Gastroesophageal sphincter (tissue), 4 donors: ENCODE measurements at regions not wholly inside any gene's neighbourhood (a gene's known extent, or its start where the extent isn't known, plus 50 kb on each side); places are given as distances from the start of the nearest gene placed in this dataset.

Source experiments
- ATAC-seq: fragments of 150-250 bp; one replicate; pipeline ENCODE4 v1.9.1; 2016; ENCODE audit warnings: mild to moderate bottlenecking, moderate library complexity
- H3K27ac ChIP-seq, 4 donors: fragments of 200-600 bp; sonication (generic) in 3 of 4; 1 replicate in 3 of 4; 2 replicates in 1 of 4; pipeline ENCODE4 v1.5.1; 2016 to 2019
- H3K27me3 ChIP-seq: fragments of 200-600 bp; sonication (generic); one replicate; pipeline ENCODE4 v1.5.1; 2019
- H3K36me3 ChIP-seq, 2 donors: fragments of 200-600 bp; sonication (generic); one replicate each; pipeline ENCODE4 v1.5.1; 2019; ENCODE audit warnings: control low read depth in 1 of 2
- H3K4me1 ChIP-seq, 3 donors: fragments of 200-600 bp; sonication (generic); 1 replicate in 2 of 3; 2 replicates in 1 of 3; pipeline ENCODE4 v1.5.1; 2016 to 2019; ENCODE audit warnings: control low read depth in 2 of 3
- H3K4me3 ChIP-seq, 2 donors: fragments of 200-600 bp; sonication (generic); one replicate each; pipeline ENCODE4 v1.5.1; 2019; ENCODE audit warnings: mild to moderate bottlenecking in 1 of 2, moderate library complexity in 1 of 2
- H3K9me3 ChIP-seq, 3 donors: fragments of 200-600 bp; sonication (generic); one replicate each; pipeline ENCODE4 v1.5.1; 2017 to 2019; ENCODE audit warnings: control low read depth in 2 of 3
- EP300 ChIP-seq: sonication (generic); formaldehyde crosslinking; IDR thresholded peaks from one replicate; pipeline ENCODE4 v1.6.1; 2017; ENCODE audit warnings: antibody characterized with exemption, mild to moderate bottlenecking
- POLR2A ChIP-seq, 2 donors: fragments of 450-650 bp; IDR thresholded peaks; one replicate each; pipeline ENCODE4 v1.6.1; 2017; ENCODE audit warnings: antibody characterized with exemption in 2 of 2, mild to moderate bottlenecking in 2 of 2, moderate library complexity in 1 of 2
- POLR2AphosphoS5 ChIP-seq: sonication (generic); formaldehyde crosslinking; IDR thresholded peaks from one replicate; pipeline ENCODE4 v1.6.1; 2017; ENCODE audit warnings: antibody characterized with exemption
- WGBS, 2 donors: methylation state at CpG; one replicate each; pipeline ENCODE4 v1.1.5; 2018; ENCODE audit warnings: low coverage in 1 of 2; 5-methylcytosine and 5-hydroxymethylcytosine counted together
- TF ChIP-seq, protein P1 (sequence below), 4 experiments: fragments of 200-600 bp in 2 of 4; fragments of 450-650 bp in 2 of 4; sonication (generic) in 1 of 4; IDR thresholded peaks; one replicate each; pipeline ENCODE4 v1.5.1; 2017 to 2019; ENCODE audit warnings: antibody characterized with exemption in 4 of 4, mild to moderate bottlenecking in 2 of 4, moderate library complexity in 2 of 4

DNA sequence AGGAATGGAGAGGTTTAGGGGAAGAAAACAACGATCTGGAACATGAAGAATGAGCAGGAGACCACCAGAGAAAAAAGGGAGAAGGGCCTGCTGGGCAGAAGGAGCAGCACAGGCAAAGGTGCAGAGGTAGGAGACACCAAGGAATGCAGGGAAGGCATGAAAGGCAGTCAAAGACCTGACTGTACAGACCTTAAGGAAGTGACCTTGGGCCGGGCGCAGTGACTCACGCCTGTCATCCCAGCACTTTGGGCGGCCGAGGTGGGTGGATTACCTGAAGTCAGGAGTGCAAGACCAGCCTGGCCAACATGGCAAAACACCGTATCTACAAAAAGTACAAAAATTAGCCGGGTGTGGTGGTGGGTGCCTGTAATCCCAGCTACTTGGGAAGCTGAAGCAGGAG lies 157.7 kb upstream of the ATP10A start:
- Histone ChIP-seq H3K4me1 (no peaks in the 10 kb centered on the region), H3K27ac (no peak overlapping the region), H3K27me3 (peaks cover 7% of the 10 kb centered on the region), H3K9me3 (no peaks in the 10 kb centered on the region), H3K4me3 (no peak overlapping the region), H3K36me3 (no peaks in the 10 kb centered on the region)
- no peak for ATAC-seq
- TF ChIP-seq POLR2AphosphoS5 (no peak), POLR2A (IDR thresholded peaks at IDR 0.05) (no peak), EP300 (no peak)
- TF ChIP-seq, protein P1, sequence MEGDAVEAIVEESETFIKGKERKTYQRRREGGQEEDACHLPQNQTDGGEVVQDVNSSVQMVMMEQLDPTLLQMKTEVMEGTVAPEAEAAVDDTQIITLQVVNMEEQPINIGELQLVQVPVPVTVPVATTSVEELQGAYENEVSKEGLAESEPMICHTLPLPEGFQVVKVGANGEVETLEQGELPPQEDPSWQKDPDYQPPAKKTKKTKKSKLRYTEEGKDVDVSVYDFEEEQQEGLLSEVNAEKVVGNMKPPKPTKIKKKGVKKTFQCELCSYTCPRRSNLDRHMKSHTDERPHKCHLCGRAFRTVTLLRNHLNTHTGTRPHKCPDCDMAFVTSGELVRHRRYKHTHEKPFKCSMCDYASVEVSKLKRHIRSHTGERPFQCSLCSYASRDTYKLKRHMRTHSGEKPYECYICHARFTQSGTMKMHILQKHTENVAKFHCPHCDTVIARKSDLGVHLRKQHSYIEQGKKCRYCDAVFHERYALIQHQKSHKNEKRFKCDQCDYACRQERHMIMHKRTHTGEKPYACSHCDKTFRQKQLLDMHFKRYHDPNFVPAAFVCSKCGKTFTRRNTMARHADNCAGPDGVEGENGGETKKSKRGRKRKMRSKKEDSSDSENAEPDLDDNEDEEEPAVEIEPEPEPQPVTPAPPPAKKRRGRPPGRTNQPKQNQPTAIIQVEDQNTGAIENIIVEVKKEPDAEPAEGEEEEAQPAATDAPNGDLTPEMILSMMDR (IDR thresholded peaks at IDR 0.05), result no peak
- WGBS, 2 donors, result 89 to 100% methylated on average over 5 to 8 of the region's 8 CpGs

DNA sequence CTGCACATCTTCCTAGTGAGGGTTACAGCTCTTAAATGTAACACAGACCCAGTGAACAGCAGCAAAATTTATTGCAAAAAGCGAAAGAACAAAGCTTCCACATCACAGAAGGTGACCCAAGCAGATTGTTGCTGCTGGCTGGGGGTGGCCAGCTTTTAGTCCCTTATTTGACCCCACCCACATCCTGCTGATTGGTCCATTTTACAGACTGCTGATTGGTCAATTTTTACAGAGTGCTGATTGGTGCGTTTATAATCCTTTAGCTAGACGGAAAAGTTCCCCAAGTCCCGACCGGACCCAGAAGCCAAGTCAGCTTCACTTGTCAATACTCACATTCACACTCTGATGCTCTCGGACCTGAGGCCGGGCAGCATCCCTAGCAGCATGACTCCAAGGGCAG lies 154.5 kb upstream of the ATP10A start:
- no peak overlapping the region for H3K4me3 ChIP-seq
- no peaks in the 10 kb centered on the region for H3K36me3 ChIP-seq
- H3K4me1 ChIP-seq, result no peaks in the 10 kb centered on the region
- ATAC-seq, result no peak
- no peaks in the 10 kb centered on the region for H3K9me3 ChIP-seq
- H3K27ac ChIP-seq, result no peak overlapping the region
- TF ChIP-seq POLR2AphosphoS5 (no peak), EP300 (no peak), POLR2A (IDR thresholded peaks at IDR 0.05) (no peak)
- TF ChIP-seq, protein P1 (IDR thresholded peaks at IDR 0.05), result no peak
- 92 to 100% methylated on average over 1 to 2 of the region's 7 CpGs for WGBS, 2 donors
- peaks cover 13% of the 10 kb centered on the region for H3K27me3 ChIP-seq

DNA sequence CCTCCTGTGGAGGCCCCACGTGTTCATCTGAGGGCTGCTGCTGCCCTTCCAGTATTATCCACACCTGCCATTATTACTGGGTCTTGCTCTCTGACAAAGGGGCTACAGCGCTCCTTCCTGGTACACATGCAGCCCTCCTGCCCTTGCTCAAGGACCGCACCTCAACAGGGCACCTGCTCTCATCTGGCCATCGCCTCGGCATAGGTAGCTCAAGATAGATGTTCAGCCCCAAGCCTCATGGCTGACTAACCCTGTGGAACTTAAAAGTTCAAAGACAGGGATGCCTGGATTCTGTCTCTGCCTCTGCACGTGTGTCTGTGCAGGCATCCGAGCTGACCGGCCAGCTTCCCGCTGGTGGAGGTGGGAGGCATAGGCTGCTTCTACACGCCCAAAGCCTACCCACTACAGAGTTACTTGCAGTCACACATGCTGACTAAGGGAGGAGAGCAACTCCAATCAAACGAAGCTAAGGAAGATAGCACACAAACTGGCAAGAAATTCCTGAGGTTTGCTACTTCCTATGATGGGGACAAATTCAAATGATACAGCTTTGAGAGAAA lies 152.5 kb upstream of the ATP10A start:
- WGBS, 2 donors, result 0 to 42% methylated on average over 1 to 3 of the region's 11 CpGs

DNA sequence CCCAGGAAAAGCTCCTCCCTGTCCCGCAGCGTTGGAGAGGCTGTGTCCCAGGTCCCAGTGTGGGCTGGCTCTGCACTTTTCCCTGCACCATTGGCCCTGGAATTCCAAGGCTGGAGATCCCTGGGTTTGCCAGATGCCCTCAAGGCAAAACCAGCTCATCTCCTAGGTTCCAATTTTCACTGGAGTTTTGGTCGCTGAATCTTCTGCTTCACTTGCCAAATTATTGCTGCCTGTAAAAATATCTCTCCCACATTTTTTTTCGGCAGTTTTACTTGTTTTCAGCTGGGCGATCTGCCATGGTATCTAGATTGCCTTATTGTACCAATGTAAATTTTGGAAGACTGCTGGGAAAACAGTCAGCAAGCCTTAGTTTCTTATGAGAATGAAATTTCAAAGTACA lies 150.9 kb upstream of the ATP10A start:
- WGBS, 2 donors, result 62 to 76% methylated on average over 4 of the region's 5 CpGs
- Histone ChIP-seq H3K27ac (no peak overlapping the region), H3K36me3 (no peaks in the 10 kb centered on the region), H3K4me3 (no peak overlapping the region), H3K4me1 (no peaks in the 10 kb centered on the region), H3K9me3 (no peaks in the 10 kb centered on the region), H3K27me3 (peaks cover 13% of the 10 kb centered on the region)
- no peak for ATAC-seq
- TF ChIP-seq, protein P1 (IDR thresholded peaks at IDR 0.05), result no peak
- TF ChIP-seq EP300, result no peak
- TF ChIP-seq POLR2A (IDR thresholded peaks at IDR 0.05), result no peak
- no peak for TF ChIP-seq POLR2AphosphoS5

More for the DNA sequence above, 152.5 kb upstream of the ATP10A start:
- no peak for ATAC-seq
- no peak for TF ChIP-seq POLR2AphosphoS5
- TF ChIP-seq, protein P1 (IDR thresholded peaks at IDR 0.05), result no peak
- TF ChIP-seq EP300, result no peak
- no peak for TF ChIP-seq POLR2A (IDR thresholded peaks at IDR 0.05)
- no peak overlapping the region for H3K27ac ChIP-seq
- H3K36me3 ChIP-seq, result no peaks in the 10 kb centered on the region
- H3K4me3 ChIP-seq, result no peak overlapping the region
- H3K27me3 ChIP-seq, result peaks cover 13% of the 10 kb centered on the region
- no peaks in the 10 kb centered on the region for H3K4me1 ChIP-seq
- H3K9me3 ChIP-seq, result no peaks in the 10 kb centered on the region

DNA sequence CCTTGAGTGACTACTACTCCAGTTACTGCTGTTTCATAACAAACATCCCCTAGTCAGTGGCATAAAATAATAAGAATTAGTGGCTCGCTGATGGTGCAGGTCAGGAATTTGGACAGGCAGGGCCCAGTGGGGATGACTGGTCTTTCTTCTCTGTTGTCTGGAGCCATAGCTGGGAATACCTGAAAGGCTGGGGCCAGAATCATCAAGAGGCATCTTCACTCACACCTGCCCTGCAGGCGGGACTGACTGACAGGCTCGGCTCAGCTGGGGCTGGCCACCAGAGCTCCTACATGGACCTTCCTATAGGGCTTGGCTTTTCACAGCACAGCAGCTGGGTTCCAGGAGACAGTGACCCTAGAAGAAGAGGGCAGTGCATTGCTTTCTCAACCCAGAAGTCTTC lies 148.8 kb upstream of the ATP10A start:
- Histone ChIP-seq H3K27ac (no peak overlapping the region), H3K9me3 (no peaks in the 10 kb centered on the region), H3K27me3 (peaks cover 13% of the 10 kb centered on the region), H3K4me1 (no peaks in the 10 kb centered on the region), H3K4me3 (no peak overlapping the region), H3K36me3 (no peaks in the 10 kb centered on the region)
- no peak for TF ChIP-seq EP300
- TF ChIP-seq POLR2A (IDR thresholded peaks at IDR 0.05), result no peak
- TF ChIP-seq, protein P1 (IDR thresholded peaks at IDR 0.05), result no peak
- TF ChIP-seq POLR2AphosphoS5, result no peak
- no peak for ATAC-seq
- WGBS, 2 donors, result 50% methylated on average over 1 of the region's 3 CpGs; no CpG with 5 or more reads in 1 of the 2 donors
